Right ventricle myocardium superior (tissue), 1 donor: ENCODE measurements at regions not wholly inside any gene's neighbourhood (a gene's known extent, or its start where the extent isn't known, plus 50 kb on each side); places are given as distances from the start of the nearest gene placed in this dataset.
"Not testable (repeated sequence)": the region's sequence is repeated elsewhere in the genome, so short reads cannot be mapped to it uniquely, and the experiment has no call there.

Experiments
- ATAC-seq: fragments of 200-7000 bp; cut with Tn5 transposase; one replicate; pipeline ENCODE4 v1.9.1; 2020; ENCODE audit warnings: mild to moderate bottlenecking; ENCODE audit not compliant: poor library complexity
- DNase-seq: peaks from one replicate; pipeline ENCODE4 v3.0.0-alpha.2; 2020
- intact Hi-C: fragments of 100-400 bp; cut with DNase I; formaldehyde crosslinking; loops from one replicate; pipeline ENCODE4 v1.11.2; 2022
- donor health status: DM: no; HTN: yes; CAD: no; lungs with severe emphysema.

DNA sequence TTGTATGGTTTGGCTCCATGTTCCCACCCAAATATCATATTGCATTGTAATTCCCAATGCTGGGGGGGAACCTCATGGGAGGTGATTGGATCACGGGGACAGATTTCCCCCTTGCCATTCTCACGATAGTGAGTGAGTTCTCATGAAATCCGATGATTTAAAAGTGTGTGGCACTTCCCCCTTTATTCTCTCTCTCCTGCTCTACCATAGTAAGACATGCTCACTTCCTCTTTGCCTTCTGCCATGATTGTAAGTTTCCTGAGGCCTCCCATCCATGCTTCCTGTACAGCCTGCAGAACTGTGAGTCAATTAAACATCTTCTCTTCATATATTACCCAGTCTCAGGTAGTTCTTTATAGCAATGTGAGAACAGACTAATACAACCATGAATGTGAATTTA lies 211.6 kb upstream of the NR5A2 start:
- no peak for ATAC-seq
- intact Hi-C loops = no loop called here

GRCh38 chr1:199817266-199817665 lies 210.2 kb upstream of the NR5A2 start:
- ATAC-seq (no peak), DNase-seq (no peak)
- intact Hi-C loops = no loop called here

More for the DNA sequence above, 211.6 kb upstream of the NR5A2 start:
- no peak for DNase-seq

DNA sequence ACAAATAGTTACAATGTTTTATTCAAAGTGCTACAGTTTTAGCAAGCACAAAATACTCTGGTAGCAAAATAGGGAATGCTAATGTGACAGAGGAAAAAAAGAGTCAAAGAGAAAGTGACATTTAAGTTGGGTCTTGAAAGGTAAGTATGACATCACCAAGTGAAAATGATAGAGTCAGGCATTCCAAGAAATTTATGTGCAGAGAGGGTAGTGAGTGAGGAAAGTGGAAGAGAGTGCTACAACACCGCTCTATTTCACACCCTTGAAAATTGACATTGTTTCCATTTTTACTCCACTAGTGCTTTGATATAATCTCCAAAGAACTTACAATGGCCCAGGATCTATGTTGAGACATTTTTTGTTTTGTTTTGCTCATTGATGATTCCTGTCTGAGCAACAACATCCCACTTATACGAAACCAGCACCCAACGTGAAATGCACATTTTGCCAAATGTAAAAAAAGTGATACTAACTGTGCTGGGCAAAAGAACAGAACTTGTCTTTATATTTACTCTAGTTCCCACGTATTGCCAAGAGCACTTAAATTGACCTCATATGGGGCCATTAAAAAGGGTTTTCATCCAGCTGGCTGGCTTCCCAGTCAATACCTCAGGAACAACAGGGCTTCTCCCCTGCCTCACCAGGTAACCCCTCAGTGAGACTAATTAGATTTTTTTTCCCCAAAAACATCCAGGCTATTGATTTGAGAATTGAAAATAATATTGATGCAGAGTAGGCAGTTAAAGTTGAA lies 206.3 kb upstream of the NR5A2 start:
- no peak for ATAC-seq
- intact Hi-C loops = no loop called here
- DNase-seq = no peak

DNA sequence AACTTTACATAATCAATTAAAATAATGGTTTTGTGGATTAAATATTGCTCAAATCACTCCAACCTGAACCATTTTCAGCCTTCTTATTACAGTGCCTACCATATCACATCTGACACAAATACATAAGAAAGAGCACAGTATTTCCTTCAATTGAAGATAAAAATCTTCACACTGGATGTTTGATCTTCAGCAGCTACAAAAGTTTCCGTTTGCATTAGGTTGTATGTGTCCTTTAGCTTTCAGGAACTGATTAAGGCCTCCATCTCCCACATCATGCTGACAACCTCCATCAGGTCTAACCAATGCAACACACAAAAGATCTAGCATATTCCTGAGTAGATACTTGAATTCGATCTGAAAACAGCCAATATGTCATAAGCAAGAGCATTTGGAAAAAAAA lies 195.1 kb upstream of the NR5A2 start:
- no peak for DNase-seq
- intact Hi-C loops = no loop called here
- ATAC-seq = no peak

DNA sequence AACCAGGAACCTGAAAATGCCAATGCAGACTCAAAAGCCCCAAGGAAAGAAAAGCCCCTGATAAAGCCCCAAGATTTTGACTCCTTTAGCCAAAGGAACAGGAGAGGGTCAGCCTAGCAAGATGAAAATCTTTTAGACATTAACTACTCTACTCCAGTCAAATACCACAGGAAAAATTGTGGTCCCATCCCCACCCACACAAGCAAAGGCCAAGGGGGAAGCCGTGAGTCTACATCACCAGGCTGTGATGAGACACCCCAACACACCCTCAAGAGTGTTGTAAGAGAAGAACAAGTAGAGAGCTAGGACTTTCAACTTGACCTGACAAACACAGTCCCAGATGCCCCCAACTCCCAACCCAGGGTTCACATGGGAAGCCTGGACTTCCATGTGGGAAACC lies 192.8 kb upstream of the NR5A2 start:
- ATAC-seq (no peak), DNase-seq (no peak)
- intact Hi-C loops = no loop called here

DNA sequence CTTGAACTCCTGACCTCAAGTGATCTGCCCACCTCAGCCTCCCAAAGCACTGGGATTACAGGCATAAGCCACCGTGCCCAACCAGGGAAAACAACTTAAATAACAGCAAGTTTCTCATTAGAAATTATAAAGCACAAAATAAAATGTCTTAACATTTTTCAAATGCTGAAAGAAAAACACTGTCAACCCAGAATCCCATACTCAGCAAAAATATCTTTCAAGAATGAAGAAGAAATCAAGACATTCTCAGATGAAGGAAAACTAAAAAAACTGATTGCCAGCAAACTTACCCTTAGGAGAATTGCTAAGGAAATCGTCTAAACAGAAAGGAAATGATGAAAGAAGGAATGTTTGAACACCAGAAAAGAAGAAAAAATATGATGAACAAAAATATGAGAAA lies 191.1 kb upstream of the NR5A2 start:
- intact Hi-C loops = no loop called here
- ATAC-seq (no peak), DNase-seq (no peak)

GRCh38 chr1:199837321-199837720 lies 190.2 kb upstream of the NR5A2 start:
- intact Hi-C loops = no loop called here
- no peak for ATAC-seq
- DNase-seq = no peak

GRCh38 chr1:199839608-199840007 lies 187.9 kb upstream of the NR5A2 start:
- DNase-seq, intact Hi-C loops, ATAC-seq: not testable (repeated sequence)

- intact Hi-C loops, DNase-seq, ATAC-seq: not testable (repeated sequence)
Observed at GRCh38 chr1:199843096-199843495, 184.4 kb upstream of the NR5A2 start.

DNA sequence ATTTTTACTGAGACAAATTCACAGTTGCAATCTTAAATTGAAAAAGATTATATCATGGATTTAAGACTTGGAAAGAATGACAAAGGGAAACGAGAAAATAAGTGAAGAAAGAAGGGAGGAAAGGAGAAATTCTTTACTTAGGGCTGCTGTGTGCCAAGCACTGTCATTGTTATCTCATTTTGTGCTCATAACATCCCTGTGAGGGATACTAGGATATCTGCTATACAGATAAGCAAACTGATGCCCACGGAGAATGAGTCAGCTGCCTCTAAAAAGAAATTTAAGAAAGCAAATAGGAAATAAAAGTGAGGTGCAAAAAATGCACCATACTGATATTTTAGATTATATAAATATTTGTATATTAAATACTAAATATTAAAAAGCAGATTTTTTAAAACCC lies 183.6 kb upstream of the NR5A2 start:
- ATAC-seq = no peak
- DNase-seq = no peak
- intact Hi-C loops = no loop called here

DNA sequence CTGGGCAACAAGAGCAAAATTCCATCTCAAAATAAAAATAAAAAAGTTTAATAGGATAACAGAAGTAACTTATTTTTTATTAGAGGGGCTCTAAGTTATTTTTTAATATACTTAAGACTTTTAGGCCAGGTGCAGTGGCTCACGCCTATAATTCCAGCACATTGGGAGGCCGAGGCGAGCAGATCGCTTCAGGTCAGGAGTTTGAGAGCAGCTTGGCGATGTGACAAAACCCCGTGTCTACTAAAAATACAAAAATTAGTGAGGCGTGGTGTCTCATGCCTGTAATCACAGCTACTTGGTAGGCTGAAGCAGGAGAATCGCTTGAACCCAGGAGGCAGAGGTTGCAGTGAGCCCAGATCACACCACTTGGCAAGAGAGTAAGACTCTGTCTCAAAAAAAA lies 180.5 kb upstream of the NR5A2 start:
- ATAC-seq = no peak
- DNase-seq = no peak

DNA sequence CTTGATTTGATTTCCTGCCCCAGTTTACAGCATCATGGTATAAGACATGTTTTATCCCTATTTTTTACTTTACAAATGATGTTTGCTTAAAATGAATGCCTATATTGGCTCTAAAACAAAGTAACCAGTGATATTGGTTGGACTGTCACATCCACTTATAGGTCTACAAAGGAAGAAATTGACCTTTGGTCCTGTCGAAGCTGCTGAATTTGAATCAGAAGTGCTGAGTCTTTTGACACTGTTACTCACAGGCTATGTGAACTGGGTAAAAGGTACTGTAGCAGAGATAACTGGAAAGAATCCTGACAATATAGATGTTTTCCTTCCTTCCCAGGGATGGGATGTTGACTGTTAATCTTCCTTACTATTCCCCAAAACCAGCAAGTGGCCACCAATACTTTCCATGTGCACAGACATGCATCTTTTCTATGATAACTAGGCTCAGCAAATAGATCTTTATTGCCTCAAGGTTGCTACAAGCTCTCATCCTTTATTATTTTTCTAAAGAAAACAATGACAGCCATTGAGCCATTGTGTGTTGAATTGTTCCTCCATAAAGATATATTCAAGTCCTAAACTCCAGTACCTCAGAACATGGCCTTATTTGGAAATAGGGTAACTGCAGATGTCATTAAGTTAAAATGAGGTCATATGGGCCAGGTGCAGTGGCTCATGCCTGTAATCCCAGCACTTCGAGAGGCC lies 175.9 kb upstream of the NR5A2 start:
- DNase-seq = no peak
- intact Hi-C loops = no loop called here
- no peak for ATAC-seq

More for the DNA sequence above, 180.5 kb upstream of the NR5A2 start:
- intact Hi-C loops = no loop called here

DNA sequence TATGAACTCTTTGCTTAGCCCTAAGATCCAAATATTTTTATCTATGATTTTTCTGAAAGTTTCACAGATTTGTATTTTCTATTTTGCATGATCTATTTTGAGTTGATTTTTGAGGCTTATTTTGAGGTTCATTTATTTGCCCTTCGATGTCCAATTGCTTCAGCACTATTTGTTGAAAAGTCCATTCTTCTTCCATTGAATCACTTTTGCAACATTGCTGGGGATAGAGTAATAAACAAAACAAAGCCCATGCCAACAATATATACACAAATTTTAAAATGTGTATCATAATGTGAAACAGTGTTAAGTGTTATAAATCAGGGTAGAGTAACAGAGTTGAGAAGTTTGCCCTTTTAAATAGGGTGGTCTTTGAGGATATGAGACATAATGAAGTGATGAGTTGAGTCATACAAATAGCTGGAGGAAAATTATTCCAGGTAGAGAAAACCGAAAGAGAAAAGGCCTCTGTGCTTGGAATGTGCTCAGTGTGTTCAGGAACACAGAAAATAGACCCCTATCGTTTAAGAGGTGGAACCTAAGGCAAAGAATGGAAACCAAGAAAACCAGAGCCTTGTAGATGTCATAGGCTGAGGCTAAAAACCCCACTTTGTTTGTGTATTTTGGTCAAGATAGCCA lies 172.7 kb upstream of the NR5A2 start:
- intact Hi-C loops = no loop called here
- ATAC-seq (no peak), DNase-seq (no peak)

GRCh38 chr1:199855580-199855979 lies 171.9 kb upstream of the NR5A2 start:
- DNase-seq (no peak), ATAC-seq (no peak)
- intact Hi-C loops = no loop called here

- intact Hi-C loops = no loop called here
- ATAC-seq = no peak
- no peak for DNase-seq
Observed at GRCh38 chr1:199856216-199856780, 171.2 kb upstream of the NR5A2 start.

- DNase-seq = no peak
- intact Hi-C loops = no loop called here
- ATAC-seq = peak; percentile 36
Observed at GRCh38 chr1:199857108-199857507, 170.4 kb upstream of the NR5A2 start.

GRCh38 chr1:199857516-199857915 lies 170.0 kb upstream of the NR5A2 start:
- no peak for DNase-seq
- intact Hi-C loops = no loop called here
- no peak for ATAC-seq

DNA sequence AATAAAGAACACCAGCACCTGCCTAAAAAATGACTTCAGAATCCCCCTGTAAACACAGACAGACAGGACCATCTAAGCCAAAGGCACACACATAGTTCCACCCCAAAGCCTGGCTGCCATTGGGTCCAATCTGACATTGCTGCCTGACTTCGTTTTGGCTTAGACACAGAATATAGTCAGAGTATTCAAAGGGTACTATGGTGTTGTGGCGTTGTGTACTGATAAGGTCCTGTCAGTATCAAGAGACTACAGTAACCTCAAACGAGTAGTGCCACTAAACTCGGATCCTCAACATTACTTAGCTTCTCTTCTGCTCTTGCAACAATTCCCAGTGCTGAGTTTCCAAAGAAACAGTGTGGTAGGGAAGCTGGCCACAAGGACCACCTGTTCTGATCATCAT lies 169.3 kb upstream of the NR5A2 start:
- DNase-seq = no peak
- intact Hi-C loops = no loop called here
- no peak for ATAC-seq

- ATAC-seq = no peak
- DNase-seq = no peak
- intact Hi-C loops = no loop called here
Observed at GRCh38 chr1:199858856-199859255, 168.7 kb upstream of the NR5A2 start.

DNA sequence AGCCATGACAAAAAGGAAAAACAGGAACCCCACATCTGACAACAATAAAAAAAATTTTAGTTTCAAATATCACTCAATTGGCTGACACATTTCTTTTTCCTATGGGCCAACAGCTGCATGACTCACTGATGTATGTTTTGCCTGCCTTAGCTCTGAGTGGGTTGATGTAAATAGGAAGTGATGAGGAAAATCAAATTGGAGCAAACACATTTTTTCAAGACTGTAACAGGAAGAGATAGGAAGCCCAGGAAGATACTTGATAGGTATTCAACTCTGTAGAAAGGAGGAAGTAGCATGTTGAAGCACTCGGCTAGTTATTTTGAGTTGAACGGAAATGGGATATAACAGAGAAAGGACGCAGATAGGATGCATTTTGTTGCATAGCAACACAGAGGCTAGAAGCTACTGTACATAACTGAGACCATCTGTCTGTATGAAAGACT lies 168.0 kb upstream of the NR5A2 start:
- intact Hi-C loops = no loop called here
- ATAC-seq (peak; percentile 82), DNase-seq (no peak)
